NCI-H510A treated with DMSO at 0.1 percent for 48 hours (cell line): ENCODE measurements at regions not wholly inside any gene's neighbourhood (a gene's known extent, or its start where the extent isn't known, plus 50 kb on each side); places are given as distances from the start of the nearest gene placed in this dataset.
A peak's percentile ranks its signal among the peaks of the same experiment; 100 is the strongest.
"Not testable (repeated sequence)": the region's sequence is repeated elsewhere in the genome, so short reads cannot be mapped to it uniquely, and the experiment has no call there.

ENCODE experiments used
- DNase-seq: peaks from one replicate; lab custom pipeline; 2025; lab: John Stamatoyannopoulos, UW

DNA sequence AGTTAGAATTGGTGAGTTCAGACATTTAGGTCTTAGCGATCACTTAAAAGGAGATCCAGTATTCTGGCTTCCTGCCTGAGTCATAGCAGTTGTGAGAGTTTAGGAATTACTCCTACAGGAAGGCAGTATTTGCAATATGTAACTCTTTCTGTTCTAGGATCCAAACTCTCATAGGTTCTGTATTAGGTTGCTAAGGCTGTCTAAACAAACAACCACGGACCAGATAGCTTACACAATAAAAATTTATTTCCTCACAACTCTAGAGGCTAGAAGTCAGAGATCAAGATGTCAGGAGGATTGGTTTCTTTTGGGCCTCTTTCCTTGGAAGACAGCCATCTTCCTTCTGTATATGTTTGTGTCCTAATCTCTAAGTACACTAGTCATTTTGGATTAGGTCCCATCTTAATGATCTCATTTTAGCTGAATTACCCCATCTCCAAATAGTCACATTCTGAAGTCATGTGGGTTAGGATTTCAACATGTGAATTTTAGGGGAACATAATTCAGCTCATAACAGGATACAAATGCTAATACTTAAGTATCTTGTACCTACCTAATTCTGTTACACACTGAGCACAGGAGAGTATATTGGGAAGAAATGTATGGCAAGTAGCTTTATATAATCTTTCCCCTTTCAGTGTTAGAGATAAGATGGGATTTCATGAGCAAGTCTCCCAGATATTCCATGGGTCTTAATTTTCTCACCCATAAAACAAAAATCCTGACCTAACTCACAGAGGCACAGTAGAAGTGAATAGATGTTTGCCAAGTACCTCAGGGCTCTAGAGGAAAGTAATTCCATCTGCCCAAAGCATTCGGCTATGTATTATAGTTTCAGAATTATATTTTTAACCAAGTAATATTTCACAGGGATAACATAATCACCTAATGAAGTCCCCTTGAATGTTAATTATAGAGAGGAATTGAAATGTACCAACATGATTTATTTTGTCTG is 144.4 kb downstream of the PTBP2 start:
- no peak for DNase-seq

DNA sequence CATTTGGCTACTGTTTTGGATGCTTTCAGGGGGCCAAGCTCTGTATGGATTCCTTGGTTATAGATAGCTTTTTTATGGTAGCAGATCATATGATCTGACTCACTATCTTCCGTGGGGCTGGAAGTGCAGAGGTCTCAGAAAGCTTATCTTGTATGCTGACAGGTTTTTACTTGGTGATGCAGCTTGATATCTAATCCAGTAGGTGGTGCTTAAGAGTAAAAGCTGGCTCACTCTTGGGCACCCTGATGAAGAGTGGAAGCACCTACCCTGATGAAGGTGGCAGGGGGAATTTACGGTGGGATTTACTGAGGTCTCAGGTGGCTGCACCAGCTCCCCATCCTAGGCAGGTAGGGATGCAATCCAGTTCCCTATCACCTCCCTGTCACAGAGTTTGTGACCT is 151.2 kb downstream of the PTBP2 start:
- DNase-seq: no peak

DNA sequence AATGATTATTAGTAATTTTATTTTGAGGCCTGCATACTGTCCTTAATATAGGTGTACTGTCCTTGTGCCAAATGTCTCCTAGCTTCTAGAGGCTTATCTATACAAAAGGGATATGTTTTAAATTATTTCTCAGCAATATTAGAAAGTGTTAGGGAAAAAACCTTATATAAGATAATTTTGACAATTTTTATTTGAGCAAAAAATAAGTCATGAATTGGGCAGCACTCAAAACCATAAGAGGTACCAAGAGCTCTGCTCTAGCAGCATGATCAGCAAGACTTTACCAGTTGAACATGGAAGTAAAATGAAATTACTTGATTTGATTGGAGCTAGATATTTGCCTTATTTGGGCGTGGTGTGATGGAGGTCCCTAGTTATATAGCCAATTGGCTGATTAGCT is 157.1 kb downstream of the PTBP2 start:
- DNase-seq: no peak

DNA sequence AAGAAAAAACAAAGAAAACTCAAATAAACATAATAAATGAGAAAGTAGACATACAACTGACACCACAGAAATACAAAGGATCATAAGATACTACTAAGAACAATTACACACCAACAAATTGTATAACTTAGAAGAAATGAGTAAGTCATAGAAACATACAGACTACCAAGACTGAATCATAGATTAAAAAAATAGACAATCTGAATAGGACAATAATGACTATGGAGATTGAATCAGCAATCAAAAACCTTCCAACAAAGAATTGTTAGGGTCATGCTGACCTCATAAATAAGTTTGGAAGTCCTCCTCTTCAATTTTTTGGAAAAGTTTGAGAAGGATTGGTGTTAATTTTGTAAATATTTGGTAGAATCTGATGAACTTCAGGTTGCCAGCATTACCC is 159.0 kb downstream of the PTBP2 start:
- no peak for DNase-seq

DNA sequence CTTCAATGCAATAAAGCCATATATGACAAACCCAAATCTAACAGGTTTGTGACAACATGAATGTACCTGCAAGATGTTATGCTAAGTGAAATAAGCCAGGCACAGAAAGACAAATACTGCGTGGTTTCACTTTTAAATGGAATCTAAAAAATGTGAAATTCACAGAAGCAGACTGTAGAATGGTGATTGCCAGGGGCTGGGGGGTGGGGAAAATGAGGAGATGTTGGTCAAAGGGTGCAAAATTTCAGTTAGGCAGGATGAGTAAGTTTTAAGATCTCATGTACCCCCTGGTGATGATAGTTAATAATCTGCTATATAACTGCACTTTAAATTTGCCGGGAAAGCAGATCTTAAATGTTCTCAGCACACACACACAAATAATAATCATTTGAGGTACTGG is 160.5 kb downstream of the PTBP2 start:
- no peak for DNase-seq

DNA sequence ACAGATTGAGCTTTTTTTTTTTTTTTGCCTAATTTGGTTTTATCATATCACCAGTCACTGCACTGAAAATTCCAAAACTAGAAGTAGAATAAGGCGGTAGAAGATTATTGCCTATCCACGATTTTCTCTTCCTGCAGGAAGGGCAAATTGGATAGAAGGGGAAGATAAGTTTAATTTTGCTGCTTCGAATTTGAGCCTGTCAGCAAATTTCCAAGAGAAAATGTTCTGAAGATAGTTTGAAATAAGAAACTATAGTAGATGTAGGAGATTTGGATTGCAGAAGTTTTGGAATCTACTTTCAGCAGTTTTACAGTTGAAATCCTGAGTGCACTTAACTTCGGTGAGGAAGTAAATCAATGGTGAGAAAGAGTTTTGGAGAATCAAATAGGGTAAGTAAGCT is 164.9 kb downstream of the PTBP2 start:
- no peak for DNase-seq

DNA sequence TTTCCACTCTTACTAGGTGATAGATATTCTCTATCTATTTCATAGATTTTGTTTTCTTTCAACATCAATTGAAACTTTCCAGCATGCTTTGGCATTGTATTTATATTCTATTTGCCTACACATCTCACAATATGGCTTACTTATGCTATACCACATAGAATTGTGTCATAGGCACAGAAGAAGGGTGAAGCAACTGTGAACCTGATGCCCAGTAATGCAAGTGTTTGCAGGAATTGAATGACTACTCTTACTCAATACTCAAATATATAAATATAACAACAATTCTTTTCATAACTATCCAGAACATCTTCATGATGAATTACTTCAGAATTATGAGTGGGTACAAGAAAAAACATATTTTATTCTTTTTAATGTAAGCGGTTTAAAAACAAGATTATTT is 165.9 kb downstream of the PTBP2 start:
- DNase-seq: no peak

DNA sequence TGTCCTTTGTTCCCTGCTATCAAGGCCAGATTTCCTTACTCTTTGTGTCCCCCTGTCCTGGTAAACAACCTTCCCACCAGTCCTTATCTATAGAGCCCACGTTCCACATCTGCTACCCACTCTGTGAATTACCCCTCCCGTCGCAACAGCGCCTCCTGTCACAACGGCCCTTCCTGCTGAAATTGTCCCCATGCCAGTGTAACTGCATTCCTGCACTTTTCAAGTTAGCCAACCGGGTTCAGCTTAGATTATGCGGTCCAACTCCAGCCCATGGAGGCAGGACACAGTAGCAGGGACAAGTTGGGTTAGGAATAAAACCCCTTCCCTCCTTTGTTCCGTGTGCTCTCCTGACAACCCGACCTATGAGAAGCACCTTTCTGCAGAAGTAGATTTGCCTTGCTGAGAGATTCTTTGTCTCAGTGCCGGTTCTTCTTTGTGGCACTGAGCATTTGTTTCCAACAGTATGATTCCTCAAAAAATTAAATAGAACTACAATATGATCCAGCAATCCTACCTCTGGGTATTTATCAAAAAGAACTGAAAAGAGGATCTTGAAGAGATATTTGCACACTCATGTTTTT is 180.3 kb downstream of the PTBP2 start:
- no peak for DNase-seq

DNA sequence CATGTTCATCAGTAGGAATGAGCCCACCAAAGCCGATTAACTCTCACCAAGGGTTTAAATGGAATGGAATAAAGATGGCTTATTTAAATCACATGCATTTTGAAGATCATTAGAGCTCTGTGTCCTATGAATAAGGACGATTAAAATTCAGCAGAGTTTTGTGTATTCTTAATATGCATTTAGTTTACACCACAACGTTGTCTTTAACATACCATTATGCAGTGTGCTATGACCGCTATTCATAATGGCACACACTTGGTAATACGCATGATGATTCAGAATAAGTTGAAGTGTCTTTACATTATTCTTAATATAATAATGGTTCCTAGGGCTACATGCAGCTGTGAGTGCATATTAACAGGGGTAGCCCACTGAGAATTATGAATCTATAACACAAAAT is 190.7 kb downstream of the PTBP2 start:
- DNase-seq: no peak

DNA sequence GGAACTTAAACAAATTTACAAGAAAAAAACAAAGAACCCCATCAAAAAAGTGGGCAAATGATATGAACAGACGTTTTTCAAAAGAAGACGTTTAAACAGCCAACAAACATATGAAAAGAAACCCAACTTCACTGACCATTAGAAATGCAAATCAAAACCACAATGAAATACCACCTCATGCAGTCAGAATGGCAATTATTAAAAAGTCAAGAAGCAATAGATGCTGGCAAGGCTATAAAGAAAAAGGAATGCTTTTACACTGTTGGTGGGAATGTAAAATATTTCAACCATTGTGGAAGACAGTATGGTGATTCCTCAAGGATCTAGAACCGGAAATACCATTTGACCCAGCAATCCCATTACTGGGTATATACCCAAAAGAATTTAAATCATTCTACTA is 194.1 kb downstream of the PTBP2 start:
- DNase-seq: not testable (repeated sequence)

DNA sequence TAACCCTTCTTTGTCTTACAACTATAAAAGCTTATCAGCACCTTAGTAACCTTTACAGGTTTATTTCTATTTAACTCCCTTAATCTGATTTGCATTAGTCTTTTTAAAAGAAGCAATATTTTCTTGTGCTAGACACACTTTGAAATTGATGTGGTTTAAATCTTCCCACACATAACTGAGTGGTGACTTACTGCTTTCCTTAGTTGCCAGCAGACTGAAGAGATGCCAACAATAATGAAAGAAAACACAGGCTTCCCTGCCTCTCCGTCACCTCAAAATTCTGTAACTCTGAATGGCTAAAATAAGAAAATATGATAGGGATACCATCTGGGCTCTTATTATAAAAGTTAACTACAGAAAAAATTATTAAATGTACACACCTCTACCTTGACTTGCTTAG is 196.8 kb downstream of the PTBP2 start:
- no peak for DNase-seq

DNA sequence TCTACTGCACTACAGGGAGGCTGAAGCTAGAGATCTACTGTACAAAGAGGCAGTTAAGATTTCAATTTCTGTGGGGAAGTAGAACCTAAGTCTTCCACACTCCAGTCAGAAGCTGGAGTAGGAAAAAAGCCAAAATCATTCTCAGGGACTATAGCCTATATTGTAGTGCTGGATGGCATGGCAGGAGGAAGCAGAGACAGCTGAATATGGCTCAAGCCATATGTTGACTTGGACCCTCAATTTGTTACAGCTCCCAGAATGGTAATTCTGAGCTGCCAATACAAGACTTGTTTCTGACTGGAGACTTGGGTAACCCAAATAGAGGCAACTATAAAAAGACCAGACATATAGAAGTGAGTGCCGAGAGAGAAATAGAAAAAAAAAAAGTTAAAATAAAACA is 200.6 kb downstream of the PTBP2 start:
- DNase-seq: no peak

DNA sequence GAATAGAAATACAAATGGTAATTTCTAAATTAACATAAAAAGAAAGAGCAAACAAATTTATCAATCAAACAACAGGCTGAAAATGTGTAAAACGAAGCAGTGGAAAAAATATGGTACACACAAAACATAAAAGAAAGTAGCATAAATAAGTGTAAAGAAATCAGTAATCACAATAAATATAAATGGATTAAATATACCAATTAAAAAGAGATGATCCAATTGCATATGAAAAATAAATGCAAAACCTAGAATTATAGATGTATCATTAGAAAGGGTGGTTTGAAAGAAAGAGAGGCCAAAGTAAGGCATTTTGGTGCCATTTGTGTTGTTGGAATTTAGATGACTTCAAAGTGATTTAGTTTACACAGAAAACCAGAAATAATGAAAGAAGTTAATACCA is 202.2 kb downstream of the PTBP2 start:
- no peak for DNase-seq

DNA sequence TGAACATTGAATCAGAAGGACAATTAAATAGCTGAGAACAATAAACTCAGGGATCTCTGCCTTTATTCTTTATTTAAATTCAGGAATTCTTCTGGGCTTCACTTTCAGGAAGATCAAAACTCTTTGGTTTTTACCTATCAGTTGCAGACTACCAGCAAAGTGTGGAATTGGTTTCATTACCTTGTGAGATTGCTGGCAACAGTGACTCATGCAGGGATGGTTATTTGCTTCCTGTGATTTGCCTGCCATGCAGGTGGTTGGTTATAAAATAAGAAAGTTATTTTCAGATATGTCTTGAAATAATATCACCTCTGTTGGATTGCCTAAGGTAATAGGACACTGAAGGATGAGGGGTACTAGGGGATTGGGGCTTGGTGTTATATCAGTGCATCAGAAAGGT is 204.6 kb downstream of the PTBP2 start:
- DNase-seq: no peak

DNA sequence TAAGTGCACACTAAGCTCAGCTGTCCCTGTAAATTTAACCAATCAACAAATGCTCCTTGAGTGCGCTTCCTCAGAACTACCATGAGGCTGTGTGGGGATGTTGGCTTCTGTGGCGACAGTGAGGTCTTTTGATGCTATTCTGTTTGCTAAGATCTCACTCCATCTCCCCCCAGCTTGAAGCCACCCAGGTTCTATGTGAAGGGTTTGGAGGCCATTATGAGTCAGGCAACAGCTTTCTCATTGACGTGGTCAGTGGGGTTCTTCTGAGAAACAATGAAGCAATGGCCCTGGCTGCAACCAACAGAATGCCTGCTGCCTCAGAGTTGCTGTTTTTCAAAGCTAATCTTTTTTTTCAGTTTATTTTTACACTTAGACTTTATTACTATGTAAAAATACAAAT is 205.5 kb downstream of the PTBP2 start:
- DNase-seq: no peak

DNA sequence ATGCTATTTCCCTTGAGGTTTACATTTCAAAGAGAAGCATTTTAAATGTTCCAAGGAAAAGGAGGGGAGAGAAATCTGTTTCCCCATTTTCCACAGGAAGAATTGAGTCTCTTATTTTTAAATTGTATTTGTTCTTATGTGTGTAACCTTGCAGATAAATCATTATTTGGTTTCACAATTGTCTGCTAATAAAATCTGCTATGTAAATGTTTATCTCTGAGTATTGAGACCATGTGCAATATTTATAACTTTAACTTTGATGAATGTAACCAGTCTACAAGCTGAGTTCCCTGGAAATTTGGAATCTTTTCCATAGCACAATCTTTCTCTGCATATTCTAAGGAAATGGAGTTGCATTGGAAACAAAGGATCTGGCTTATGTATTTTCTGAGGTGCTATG is 209.6 kb downstream of the PTBP2 start:
- DNase-seq: no peak

DNA sequence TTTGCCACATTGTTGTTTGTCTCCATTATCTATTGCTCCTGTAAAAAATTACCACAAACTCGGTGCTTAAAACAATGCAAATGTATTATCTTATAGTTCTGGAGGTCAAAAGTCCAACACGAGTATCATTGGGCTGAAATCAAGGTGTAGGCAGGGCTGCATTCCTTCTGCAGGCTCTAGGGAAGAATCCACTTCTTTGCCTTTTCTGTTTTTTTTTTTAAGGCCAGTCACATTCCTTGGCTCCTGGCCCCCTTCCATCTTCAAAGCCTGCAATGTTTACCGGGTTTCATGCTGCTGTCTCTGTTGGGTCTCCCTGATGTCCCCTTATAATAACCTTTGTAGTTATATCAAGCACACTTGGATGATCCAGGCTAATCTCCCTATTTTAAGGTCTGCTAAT is 212.7 kb downstream of the PTBP2 start:
- no peak for DNase-seq

DNA sequence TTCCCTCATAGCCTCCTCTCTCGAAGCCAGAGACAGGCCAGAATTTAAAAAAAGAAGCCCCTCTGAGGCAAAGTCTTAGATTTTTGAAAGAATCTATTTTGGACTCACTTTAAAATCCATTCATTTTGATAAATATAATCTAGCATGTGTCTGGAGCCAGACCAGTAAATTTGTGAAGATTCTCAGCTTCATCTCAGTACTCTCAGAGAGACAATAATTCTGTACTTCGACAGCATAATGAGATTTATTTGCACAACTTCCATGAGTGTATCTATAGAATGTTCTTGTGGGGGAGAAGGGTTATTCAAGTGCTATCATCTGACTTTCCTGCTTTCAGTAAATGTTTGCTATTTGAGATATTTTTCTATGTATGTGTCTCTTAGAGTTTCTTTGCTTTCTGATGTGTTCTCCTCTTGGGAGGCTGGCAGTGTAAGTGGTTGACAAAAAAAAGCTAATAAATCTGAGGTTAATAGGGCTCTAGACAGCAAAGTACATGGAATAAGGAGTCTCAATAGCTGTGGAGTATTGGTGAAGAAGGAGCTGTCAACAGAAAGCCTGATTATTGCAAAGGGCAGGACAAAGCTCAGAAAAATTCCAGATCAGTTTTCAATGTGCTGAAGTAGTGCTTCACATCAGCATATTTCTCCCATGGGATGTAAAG is 223.0 kb downstream of the PTBP2 start:
- DNase-seq: peak; percentile 35

DNA sequence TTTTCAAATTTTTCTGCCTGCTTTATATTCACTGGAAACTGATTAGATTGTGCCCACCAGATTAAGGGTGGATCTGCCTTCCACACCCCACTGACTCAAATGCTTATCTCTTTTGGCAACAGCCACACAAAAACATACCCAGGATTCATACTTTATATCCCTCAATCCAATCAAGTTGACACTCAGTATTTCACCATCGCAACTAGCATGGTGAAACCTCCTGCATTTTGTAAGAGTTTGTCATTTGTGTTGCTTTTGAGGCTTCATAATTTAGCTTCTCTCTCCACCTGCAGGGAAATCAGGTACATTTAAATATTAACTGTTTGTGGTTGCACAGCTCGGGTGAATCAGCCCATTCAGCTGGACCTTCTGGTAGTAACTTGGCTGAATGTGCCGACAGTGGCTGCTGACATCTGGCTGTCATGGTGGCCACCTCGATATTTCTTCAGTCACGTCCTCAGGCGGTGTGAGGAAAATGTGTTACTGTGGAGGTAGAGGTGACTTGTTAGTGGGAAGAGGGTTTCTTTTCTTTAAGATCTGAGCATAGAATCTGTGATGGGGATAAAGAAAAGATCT is 224.0 kb downstream of the PTBP2 start:
- no peak for DNase-seq

DNA sequence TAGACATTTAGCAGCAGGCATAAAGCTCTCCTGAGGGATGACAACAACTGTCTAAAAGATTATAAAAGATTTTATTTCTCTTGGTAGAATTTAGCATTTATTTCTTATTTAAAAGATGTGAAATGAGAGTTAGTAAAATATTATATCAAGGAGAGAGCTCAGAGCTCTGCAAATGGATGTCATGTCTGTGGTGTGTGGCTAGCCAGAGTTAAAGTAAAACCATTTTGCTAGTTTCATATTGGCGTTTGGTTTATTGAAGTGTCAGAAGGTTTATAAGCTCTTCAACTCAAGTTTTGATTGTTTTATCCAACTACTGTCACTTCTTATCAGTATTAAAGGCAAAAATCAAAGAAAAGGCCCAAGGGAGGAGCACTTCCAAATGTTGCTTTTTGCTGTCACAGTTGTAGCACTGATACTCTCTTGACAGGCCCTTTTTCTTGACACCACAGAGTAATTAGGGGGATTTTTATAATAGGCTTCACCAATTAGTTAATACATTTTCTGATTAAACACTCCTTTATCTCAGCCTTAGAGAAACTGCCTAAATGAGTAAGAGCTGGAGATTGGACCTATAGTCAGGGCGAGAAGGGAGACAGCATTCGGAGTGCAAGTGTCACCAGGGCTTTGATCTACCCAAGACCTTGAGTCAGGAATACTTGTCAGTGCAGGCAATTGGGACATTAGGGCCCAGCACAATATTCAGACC is 233.9 kb downstream of the PTBP2 start:
- no peak for DNase-seq

DNA sequence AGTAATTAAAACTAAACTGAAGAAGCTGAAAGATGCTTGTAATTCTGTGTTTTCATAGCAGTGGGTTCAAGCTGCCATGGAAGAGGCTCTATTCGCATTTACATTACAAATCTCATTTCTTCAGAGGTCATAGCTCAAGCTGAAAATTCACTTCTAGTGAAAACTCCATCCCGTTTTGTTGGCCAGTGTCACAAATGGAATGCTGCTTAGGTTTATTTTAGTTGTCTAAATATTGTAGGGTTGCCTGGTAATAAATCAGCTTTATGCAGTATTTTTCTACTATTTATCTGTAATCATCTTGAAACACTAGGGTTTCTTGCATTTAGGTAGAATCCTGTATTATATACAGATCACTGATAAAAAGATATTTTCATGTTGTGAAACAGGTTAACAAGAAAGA is 240.6 kb downstream of the PTBP2 start:
- DNase-seq: no peak

DNA sequence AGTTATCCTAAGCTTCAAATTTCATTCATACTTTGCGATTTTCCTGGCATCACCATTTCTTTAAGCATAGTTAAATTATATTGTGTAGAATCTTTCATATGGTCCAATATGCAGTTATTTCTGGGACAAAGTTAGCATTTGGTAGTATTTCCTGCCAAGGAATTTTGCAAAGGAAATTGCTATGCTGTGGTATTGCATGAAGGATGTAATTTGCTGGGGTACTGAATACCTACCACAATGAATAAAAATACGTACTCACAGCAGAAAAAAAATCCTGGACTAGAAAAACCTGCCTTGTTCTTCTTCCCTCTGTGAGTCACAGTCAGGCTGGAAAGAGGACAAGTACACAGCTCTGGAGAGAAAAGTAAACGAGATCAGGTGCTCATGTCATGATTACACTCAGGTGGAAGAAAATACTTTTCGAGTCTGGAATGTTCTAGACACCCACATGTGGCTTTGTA is 241.2 kb downstream of the PTBP2 start:
- DNase-seq: peak; percentile 24
